Stimulated activated naive CD4-positive, alpha-beta T cell (primary cell): ENCODE measurements at regions not wholly inside any gene's neighbourhood (a gene's known extent, or its start where the extent isn't known, plus 50 kb on each side); places are given as distances from the start of the nearest gene placed in this dataset.
"Not testable (repeated sequence)": the region's sequence is repeated elsewhere in the genome, so short reads cannot be mapped to it uniquely, and the experiment has no call there.

Experiments
- DNase-seq, 6 experiments: peaks; one replicate each; lab custom pipeline; 2025; lab: John Stamatoyannopoulos, UW

GRCh38 chr15:95142531-95142930, 911.2 kb downstream of the MCTP2 start:
- no peak for DNase-seq

- no peak for DNase-seq
These were observed 915.1 kb downstream of the MCTP2 start for GRCh38 chr15:95146481-95146880.

DNA sequence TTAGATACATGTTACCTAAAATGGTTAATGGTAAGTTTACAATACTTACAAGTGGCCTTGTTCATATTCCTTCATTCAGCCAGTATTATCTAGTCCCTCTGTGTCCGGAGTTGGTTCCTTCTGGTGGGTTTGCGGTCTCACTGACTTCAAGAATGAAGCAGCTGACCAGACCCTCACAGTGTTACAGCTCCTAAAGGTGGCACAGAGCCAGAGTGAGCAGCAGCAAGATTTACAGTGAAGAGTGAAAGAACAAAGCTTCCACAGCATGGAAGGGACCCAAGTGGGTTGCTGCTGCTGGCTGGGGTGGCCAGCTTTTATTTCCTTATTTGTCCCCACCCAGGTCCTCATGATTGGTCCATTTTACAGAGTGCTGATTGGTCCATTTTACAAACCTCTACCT, 916.8 kb downstream of the MCTP2 start:
- DNase-seq, result no peak

DNA sequence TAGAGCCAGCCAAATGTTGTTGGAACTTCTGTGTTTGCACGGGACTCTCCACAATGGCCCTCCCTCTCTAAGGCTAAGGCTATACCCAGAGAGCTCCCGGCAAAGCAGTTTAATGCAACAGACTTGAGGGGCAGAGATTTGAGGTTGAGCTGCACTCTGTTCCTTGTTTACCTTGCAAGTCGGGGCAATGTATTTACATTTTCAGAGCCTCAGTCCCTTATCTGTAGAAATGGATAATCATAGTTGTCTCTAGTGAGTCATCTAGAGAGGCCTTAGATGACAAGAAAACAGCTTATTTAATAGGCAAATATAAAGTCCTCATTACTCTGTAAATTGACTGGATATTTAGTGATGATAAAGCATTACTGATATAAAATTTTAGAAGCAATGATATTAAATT, 917.7 kb downstream of the MCTP2 start:
- no peak for DNase-seq

- no peak for DNase-seq
These were observed 918.4 kb downstream of the MCTP2 start for GRCh38 chr15:95149771-95150170.

- no peak for DNase-seq
These were observed 919.1 kb downstream of the MCTP2 start for GRCh38 chr15:95150466-95150865.

GRCh38 chr15:95152741-95153140, 921.4 kb downstream of the MCTP2 start:
- DNase-seq, result no peak

GRCh38 chr15:95153201-95153600, 921.8 kb downstream of the MCTP2 start:
- DNase-seq, result not testable (repeated sequence)

DNA sequence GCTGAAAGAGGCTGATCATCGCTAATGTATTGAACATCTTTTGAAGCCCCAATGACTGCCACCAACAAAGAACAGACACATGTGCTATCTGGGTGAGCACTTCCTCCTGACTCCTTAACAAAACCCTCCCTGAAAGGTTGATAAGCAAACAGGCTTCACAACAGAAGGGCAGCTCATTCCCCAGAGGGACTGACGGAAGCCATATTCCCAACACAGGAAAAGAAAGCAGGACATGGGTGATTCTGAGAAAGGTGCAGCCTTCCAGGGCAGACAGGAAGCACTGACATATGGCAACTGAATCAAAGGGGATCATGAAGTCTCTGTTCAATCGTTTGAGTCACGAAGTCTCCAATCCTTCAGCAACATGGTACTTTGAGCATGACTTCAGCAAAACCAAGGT, 929.0 kb downstream of the MCTP2 start:
- no peak for DNase-seq

GRCh38 chr15:95162069-95162468, 930.7 kb downstream of the MCTP2 start:
- no peak for DNase-seq

- no peak for DNase-seq
These were observed 931.2 kb downstream of the MCTP2 start for GRCh38 chr15:95162531-95162930.

DNA sequence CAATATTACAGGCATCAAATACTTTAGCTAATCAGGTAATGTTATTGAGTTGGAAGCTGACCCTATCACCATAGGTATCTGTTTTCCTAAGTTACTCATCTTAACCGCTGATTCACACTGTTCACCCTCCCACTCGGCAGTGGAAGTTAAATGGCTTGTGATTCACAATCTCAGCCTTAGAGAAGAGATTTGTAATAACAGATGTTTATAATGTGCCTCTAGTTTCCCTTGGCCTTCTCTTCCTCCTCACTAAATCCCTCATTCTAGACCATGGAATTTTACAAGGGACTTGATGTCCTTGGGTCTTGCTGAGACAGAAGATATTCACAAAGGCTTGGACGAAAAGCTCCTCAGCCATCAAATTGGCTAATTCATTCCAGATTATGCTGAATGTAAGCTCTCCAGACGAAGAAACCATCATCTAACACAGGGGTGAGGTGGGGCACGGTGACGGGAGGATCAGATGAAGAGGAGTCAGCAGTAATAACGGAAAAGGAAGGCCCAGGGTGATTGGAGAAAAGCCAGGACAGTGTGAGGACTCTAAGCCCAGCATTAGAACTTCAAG, 931.7 kb downstream of the MCTP2 start:
- no peak for DNase-seq

- DNase-seq, result no peak
These were observed 936.8 kb downstream of the MCTP2 start for GRCh38 chr15:95168152-95168551.

- DNase-seq, result no peak
These were observed 937.6 kb downstream of the MCTP2 start for GRCh38 chr15:95168951-95169431.

GRCh38 chr15:95169541-95170459, 938.4 kb downstream of the MCTP2 start:
- no peak for DNase-seq

GRCh38 chr15:95170561-95171380, 939.4 kb downstream of the MCTP2 start:
- no peak for DNase-seq

DNA sequence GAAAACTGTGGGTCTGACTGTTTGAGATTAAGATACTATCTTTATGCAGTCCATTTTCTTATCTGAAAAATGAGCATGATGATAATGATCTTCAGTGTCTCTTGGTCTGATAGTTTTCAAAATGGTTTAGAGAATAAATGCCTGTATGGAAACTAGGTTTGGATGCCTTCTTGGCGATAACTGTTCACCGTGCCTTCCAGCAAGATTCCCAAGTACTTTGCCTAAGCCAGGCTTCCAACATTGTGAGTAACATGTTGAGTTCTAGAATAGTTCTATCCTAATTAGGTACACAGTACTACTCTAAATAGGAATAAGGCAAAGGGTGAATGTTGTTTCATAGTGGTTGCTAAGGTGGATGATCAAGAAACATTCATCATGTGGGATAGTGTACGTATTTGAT, 940.2 kb downstream of the MCTP2 start:
- no peak for DNase-seq

- DNase-seq, result no peak
These were observed 943.2 kb downstream of the MCTP2 start for GRCh38 chr15:95174301-95175259.

GRCh38 chr15:95175914-95176658, 944.7 kb downstream of the MCTP2 start:
- no peak for DNase-seq

- no peak for DNase-seq
These were observed 945.6 kb downstream of the MCTP2 start for GRCh38 chr15:95176794-95177577.
